Spleen (tissue), 7 donors: ENCODE measurements at regions not wholly inside any gene's neighbourhood (a gene's known extent, or its start where the extent isn't known, plus 50 kb on each side); places are given as distances from the start of the nearest gene placed in this dataset.

Experiments used
- POLR2A ChIP-seq, 3 donors: fragments of 450-650 bp; IDR thresholded peaks; one replicate each; pipeline ENCODE4 v1.5.1; 2017; ENCODE audit warnings: antibody characterized with exemption in 3 of 3, mild to moderate bottlenecking in 1 of 3
- POLR2AphosphoS5 ChIP-seq, 3 donors: sonication (generic); formaldehyde crosslinking; IDR thresholded peaks; one replicate each; pipeline ENCODE4 v1.5.1; 2017; ENCODE audit warnings: antibody characterized with exemption in 3 of 3
- TF ChIP-seq, protein P1 (sequence below), 11 experiments: fragments of 200-600 bp in 7 of 11; fragments of 450-650 bp in 4 of 11; sonication (generic) in 4 of 11; IDR thresholded peaks in 8 of 11; conservative IDR thresholded peaks in 3 of 11; 1 replicate in 7 of 11; 2 replicates in 4 of 11; pipeline versions ENCODE4 v1.4.0 to v1.8.0; 2016 to 2021; ENCODE audit warnings: antibody characterized with exemption in 11 of 11, inconsistent platforms in 4 of 11, mild to moderate bottlenecking in 1 of 11
- donor health status: DM: no; HTN: no; CAD: no; lungs with moderate emphysema.
- donor health status: DM: no; HTN: no; CAD: no.
- donor health status: DM: no; HTN: no; CAD: no.

GRCh38 chr6:18538315-18538714 is 151.2 kb downstream of the RNF144B start:
- TF ChIP-seq, protein P1, sequence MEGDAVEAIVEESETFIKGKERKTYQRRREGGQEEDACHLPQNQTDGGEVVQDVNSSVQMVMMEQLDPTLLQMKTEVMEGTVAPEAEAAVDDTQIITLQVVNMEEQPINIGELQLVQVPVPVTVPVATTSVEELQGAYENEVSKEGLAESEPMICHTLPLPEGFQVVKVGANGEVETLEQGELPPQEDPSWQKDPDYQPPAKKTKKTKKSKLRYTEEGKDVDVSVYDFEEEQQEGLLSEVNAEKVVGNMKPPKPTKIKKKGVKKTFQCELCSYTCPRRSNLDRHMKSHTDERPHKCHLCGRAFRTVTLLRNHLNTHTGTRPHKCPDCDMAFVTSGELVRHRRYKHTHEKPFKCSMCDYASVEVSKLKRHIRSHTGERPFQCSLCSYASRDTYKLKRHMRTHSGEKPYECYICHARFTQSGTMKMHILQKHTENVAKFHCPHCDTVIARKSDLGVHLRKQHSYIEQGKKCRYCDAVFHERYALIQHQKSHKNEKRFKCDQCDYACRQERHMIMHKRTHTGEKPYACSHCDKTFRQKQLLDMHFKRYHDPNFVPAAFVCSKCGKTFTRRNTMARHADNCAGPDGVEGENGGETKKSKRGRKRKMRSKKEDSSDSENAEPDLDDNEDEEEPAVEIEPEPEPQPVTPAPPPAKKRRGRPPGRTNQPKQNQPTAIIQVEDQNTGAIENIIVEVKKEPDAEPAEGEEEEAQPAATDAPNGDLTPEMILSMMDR (IDR thresholded peaks at IDR 0.05 in 8 of 11, conservative IDR thresholded peaks at IDR 0.05 in 3 of 11) = no peak
- TF ChIP-seq POLR2A (IDR thresholded peaks at IDR 0.05) = no peak
- TF ChIP-seq POLR2AphosphoS5 (IDR thresholded peaks at IDR 0.05) = no peak
